ENCODE measurements at regions not wholly inside any gene's neighbourhood (a gene's known extent, or its start where the extent isn't known, plus 50 kb on each side); places are given as distances from the start of the nearest gene placed in this dataset.

DNA sequence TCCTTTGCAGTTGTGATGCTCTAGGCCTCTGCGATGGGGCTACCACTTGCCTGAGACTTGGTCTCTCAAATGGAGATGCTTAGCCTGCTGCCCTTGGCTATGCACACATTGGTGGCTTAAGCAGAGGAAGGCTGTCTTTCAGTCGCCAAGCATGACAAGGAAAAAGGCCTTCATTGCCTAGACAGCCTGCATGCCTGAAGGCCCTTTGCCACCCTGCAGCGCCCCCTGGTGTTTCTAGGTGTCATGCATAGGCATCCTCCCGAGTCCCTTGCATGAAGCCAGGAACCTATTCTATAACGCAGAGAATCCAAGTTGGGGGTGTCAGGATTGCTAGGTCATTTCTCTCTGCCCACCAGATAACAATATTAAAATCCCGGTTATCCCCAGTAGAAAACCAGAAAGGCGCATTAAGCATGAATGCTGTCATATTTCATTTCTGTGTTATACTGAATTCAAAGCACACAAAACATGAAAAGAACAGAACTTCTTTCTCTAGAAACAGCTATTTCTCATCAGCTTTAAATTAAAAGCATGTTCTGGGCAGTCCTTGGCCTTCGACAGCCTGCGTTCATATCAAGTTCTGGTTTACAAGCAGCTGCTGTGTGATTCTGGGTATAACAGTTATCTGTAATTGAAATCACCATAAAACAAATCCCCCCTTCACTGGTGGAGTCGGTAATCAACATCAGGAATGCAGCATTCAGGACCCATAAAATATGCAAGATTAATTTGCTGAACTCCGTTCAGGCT lies 59.7 kb upstream of the TRPC7 start:
- H3K27ac ChIP-seq (ENCODE audit: extremely low read depth, low read depth, low read length) = no peak overlapping the region
- ChIA-PET CTCF (interaction anchor here (0.6 to 1.4 kb wide), 17 partner anchors 8 to 691 kb away, joined by 3 to 14 read pairs (median 3); partner anchors contain the start of gene TRPC7), POLR2A (no interaction called here)
- H3K9me3 ChIP-seq (ENCODE audit: control insufficient read depth, insufficient read depth, low read depth, low read length) = no peaks in the 10 kb centered on the region
- H3K4me1 ChIP-seq (ENCODE audit: control insufficient read depth, insufficient read depth, low read length) = peaks cover 17% of the 10 kb centered on the region
- no peaks in the 10 kb centered on the region for H3K36me3 ChIP-seq (ENCODE audit: control insufficient read depth in 2 of 2, insufficient read depth in 1 of 2, low read length in 2 of 2)
- no peak overlapping the region for H3K4me3 ChIP-seq (ENCODE audit: low read depth, low read length)
- TF ChIP-seq, protein P1, sequence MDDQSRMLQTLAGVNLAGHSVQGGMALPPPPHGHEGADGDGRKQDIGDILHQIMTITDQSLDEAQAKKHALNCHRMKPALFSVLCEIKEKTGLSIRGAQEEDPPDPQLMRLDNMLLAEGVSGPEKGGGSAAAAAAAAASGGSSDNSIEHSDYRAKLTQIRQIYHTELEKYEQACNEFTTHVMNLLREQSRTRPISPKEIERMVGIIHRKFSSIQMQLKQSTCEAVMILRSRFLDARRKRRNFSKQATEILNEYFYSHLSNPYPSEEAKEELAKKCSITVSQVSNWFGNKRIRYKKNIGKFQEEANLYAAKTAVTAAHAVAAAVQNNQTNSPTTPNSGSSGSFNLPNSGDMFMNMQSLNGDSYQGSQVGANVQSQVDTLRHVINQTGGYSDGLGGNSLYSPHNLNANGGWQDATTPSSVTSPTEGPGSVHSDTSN (CRISPR knock-in tag; IDR thresholded peaks at IDR 0.05) = 0 out of 2 replicates have a peak, but pooled peaks have one; percentile 31
- TF ChIP-seq ZBTB17 (tag by site-specific recombination; IDR thresholded peaks at IDR 0.05) (peak; percentile 52; the same call in 1 of the 2 replicates), ZNF843 (tag by site-specific recombination; IDR thresholded peaks at IDR 0.05) (0 out of 2 replicates have a peak, but pooled peaks have one; percentile 43), ZNF660 (tag by site-specific recombination; IDR thresholded peaks at IDR 0.05) (peak; percentile 66; the same call in 1 of the 2 replicates), PRDM4 (tag by site-specific recombination; IDR thresholded peaks at IDR 0.05) (peak; percentile 69), INSM2 (tag by site-specific recombination; IDR thresholded peaks at IDR 0.05) (0 out of 2 replicates have a peak, but pooled peaks have one; percentile 17), TCF7L2 (IDR thresholded peaks at IDR 0.05; ENCODE audit: borderline replicate concordance, low read depth, low read length) (no peak), ZNF501 (tag by site-specific recombination; IDR thresholded peaks at IDR 0.05) (0 out of 2 replicates have a peak, but pooled peaks have one; percentile 31), KLF10 (tag by site-specific recombination; IDR thresholded peaks at IDR 0.05) (0 out of 2 replicates have a peak, but pooled peaks have one; percentile 13), MZF1 (tag by site-specific recombination; IDR thresholded peaks at IDR 0.05; ENCODE audit: borderline replicate concordance) (peak; percentile 59; the same call in 1 of the 2 replicates), ZNF707 (tag by site-specific recombination; IDR thresholded peaks at IDR 0.05) (no peak), ZNF654 (tag by site-specific recombination; IDR thresholded peaks at IDR 0.05; ENCODE audit: low read depth) (peak; percentile 60), ZBTB48 (tag by site-specific recombination; IDR thresholded peaks at IDR 0.05) (peak; percentile 22; the same call in 1 of the 2 replicates), ZSCAN30 (tag by site-specific recombination; IDR thresholded peaks at IDR 0.05) (peak; percentile 74), FEZF1 (tag by site-specific recombination; IDR thresholded peaks at IDR 0.05) (peak; percentile 17; the same call in 1 of the 2 replicates), CTCF (tag by site-specific recombination; IDR thresholded peaks at IDR 0.05) (peak; percentile 85), GLIS1 (tag by site-specific recombination; IDR thresholded peaks at IDR 0.05) (peak; percentile 50), ZNF155 (tag by site-specific recombination; IDR thresholded peaks at IDR 0.05) (no peak), ZNF341 (tag by site-specific recombination; IDR thresholded peaks at IDR 0.05; ENCODE audit: low read depth) (no peak)
- TF ChIP-seq, protein P2, sequence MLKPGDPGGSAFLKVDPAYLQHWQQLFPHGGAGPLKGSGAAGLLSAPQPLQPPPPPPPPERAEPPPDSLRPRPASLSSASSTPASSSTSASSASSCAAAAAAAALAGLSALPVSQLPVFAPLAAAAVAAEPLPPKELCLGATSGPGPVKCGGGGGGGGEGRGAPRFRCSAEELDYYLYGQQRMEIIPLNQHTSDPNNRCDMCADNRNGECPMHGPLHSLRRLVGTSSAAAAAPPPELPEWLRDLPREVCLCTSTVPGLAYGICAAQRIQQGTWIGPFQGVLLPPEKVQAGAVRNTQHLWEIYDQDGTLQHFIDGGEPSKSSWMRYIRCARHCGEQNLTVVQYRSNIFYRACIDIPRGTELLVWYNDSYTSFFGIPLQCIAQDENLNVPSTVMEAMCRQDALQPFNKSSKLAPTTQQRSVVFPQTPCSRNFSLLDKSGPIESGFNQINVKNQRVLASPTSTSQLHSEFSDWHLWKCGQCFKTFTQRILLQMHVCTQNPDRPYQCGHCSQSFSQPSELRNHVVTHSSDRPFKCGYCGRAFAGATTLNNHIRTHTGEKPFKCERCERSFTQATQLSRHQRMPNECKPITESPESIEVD (tag by site-specific recombination; IDR thresholded peaks at IDR 0.05) = 0 out of 2 replicates have a peak, but pooled peaks have one; percentile 8

Measured in HEK293 (cell line).